Activated naive CD4-positive, alpha-beta T cell treated with Interleukin-2 at 50 U/mL for 16 hours (primary cell): ENCODE measurements at regions not wholly inside any gene's neighbourhood (a gene's known extent, or its start where the extent isn't known, plus 50 kb on each side); places are given as distances from the start of the nearest gene placed in this dataset.
"Not testable (repeated sequence)": the region's sequence is repeated elsewhere in the genome, so short reads cannot be mapped to it uniquely, and the experiment has no call there.

Experiments
- DNase-seq: peaks from one replicate; pipeline ENCODE4 v3.0.0-alpha.2; 2020

DNA sequence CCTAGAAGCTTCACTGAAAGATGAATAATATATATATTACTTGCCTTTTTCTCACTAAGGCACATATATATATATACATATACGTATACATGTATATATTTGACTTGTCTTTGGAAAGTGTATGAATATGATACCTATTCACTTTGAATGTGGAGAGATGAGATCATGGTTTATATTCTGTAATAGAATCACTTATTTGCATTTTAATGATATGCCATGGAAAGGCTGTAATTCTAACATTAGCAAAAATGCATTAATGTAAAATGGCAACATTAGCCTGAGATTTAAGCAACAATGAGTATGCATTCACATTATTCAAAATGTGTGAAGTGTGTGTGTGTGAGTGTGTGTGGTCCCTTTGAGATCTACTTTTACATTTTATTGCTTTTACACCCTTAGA is 54.5 kb upstream of the PRKD1 start:
- DNase-seq, result no peak

DNA sequence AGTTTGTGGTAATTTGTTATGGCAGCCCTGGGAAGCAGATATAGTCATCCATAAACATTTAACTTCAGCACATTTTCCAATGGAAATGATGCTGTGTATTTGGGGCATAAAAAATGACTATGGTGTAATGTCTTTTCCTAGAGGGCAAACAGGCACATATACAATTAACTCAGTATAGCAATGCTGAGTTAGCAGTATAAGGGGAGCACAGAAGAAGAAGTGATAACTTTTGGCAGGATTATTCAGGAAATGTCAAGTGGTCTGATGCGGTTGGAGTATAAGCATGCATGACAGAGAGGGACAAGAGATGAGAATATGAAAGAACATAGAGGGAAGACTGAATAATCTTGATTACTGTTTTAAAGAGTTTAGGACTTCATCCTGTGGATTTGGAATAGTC is 55.3 kb upstream of the PRKD1 start:
- no peak for DNase-seq

DNA sequence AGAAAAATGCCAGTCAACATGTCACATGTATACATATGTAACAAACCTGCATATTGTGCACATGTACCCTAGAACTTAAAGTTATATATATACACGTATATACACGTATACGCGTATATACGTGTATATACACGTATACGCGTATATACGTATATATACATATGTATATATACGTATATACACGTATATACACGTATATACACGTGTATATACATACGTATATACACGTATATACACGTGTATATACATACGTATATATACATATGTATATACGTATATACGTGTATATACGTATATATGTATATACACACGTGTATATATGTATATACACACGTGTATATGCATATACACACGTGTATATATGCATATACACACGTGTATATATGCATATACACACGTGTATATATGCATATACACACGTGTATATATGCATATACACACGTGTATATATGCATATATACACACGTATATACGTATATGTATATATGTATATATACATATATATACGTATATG is 62.8 kb upstream of the PRKD1 start:
- DNase-seq, result not testable (repeated sequence)

DNA sequence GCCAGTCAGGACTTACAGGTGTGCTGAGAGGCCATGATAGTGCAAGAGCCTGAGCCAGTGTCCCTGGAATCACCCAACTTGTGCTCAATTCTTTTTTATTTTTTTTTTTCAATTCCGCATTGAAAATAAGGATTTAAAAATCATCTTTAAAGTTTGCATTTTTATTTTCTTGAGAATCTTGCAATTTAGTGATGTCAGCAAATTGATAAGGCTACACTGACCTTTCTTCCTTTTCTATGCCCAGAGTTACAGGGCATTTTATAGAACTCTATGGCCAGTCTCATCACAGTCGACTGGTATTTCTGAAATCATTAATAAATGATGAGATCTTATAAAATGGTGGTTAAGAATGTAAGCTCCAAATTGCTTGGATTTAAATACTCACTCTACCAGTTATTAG is 63.3 kb upstream of the PRKD1 start:
- no peak for DNase-seq

DNA sequence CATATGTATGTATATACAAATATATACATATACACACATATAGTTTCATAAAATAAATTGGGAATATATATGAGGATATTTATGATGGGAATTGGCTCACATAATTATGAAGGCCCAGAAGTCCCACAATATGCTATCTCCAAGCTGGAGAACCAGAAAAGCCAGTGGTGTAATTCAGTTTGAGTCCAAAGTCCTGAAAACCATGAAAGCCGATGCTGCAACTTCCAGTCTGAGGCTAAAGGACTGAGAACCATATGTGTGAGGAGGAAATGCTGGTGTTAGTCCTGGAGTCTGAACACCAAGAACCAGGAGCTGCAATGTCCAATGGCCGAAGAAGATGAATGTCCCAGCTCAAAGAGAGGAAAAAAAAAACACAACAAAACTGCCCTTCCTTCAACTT is 65.5 kb upstream of the PRKD1 start:
- no peak for DNase-seq

DNA sequence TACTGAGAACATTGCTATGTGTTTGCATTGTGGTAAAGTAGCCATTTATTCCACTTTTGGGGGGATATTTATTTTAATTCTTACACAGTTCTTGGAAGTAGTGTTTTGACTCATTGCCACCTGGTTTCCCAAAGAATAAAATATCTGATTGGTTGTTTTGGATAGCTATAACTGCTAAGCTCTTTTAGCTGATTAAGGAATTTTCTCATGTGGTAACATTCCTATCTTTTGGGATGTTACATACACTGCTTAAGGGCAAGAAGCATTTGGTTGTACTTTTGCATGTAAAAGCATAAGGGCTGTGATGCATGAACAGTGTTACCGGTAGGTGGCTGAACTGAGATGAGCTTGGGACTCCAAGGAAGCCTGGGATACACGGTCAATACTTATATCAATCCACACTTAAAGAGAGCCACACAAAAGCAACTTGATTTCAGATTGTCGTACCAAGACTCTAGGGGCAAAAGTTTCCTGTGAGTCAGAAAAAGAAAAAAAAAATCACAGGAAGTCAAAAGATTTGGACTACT is 71.4 kb upstream of the PRKD1 start:
- no peak for DNase-seq

DNA sequence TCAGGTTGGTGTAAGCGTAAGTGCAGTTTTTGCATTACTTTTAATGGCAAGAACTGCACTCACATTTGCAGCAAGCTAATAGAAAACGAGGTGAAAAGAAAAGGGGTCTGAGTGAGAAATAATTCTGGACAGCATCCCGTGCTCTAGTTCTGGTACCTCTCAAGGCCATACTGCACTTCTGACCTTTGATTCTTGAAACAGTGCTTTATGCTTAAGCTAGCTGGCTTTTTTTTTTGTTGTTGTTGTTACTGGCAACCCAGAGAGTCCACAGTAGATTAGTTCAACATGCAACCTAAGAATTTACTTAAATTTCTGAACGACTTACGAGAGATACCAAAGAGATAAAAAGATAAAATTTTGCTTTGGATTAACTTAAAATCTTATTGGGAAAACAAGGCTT is 75.2 kb upstream of the PRKD1 start:
- DNase-seq, result no peak

DNA sequence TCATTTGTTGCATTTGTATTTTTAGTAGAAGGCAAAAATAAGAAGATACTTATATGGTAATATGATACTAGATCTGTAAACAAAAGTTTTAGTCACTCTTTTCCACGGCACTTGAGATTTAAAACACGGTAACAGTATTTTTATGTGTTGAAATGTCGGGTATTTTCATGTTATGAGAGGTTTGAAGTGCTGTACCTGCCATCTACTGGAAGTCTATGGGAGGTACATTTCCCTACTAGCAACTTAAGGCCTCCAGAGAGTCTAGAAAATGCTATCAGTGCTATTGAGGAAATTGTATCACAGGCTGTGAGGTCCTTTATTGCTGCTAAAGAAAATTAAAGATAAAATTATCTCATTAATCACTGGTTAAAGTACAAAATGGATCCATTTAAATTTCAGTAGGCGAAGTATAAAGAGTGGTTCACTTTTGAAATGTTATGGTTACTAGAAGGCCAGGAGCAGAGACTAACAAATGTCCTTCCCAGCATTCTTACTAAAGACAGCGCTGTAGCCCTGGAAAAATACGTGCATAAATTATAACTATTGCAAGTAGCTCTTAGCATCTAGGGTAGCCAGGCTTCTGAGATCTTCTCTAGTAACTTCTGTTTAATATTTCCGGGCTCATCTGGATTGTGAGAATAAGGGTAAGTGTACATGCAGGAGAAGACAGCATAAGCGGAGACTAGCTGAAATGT is 77.6 kb upstream of the PRKD1 start:
- no peak for DNase-seq

DNA sequence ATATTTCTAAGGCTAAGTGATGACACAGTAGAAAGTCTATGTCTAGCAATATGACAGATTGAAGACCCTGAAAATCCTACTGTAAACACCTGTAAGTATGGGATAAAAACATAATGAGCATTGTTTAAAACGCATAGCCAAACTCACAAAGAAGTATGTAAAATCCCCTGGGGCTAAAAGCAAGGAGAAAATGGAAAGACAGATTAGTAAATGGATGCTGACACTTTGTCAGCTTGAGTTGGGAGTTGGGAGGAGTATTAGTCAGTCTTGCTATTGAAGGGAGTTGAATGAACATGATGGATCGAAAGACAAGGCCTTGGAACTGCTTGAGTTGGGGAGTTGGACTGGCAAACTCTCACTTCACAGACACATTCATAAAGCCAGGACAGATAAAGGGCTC is 79.0 kb upstream of the PRKD1 start:
- no peak for DNase-seq

DNA sequence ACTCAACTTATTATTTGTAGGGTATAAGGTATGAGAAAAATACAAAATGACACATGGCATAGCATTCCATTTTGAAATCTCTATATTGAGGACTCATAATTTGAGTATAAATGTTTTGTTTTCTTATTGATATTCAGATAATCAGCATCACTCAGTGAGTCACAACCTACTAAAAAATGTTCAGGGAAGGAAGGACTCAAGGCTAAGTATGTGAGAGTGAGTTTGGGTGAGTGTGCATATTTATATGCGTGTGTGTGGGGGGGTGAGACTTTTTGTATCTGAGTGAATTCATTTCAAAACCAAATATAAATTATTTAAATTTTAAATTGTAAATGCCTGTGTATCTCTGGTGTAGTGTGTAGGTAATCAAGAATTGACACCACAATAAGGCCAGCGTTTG is 87.8 kb upstream of the PRKD1 start:
- no peak for DNase-seq

DNA sequence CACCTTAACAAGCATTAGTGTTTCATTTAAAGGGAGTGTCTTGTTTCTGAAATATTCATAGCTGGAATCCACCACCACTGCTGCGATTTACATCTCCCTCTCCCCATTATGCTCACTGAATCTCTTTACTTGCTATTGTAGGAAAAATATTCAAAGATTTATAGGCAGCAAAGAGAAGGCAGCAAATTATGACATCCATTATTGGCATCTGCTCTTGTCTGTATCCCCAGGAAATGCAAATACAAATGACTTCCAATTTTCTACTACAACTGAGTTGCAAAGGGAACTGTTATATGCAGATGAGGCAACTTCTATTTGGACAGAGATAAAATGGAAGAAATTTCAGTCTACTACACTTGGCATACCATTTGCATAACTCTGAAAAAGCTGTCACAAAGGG is 88.4 kb upstream of the PRKD1 start:
- no peak for DNase-seq

DNA sequence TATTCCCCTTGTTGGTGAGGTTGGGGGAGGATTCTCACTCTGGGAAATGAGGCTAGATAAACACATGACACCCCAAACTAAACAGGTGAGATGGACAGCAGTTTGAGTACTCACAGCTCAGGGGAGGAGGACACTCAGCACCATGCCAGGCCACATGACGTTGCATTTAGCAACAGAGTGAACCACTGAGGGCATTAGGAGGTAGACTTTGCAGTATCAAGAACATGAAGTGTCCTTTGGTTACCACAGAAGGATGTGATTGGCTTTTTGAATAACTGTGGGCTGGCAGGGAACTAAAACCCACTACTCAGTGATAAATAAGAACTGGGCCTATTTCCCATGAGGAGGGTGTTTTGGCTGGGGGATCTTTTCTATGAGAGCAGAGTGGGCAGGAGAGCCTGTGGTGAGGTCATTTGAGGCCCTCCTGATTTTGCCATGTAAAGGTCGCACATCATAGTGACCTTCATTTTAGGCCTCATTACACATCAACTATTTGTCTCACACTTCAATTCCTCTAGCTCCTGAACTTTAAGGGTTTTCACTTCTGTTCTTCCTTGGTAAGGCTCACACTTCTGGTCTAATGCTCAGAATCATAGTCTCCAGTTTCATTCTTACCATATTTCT is 89.8 kb upstream of the PRKD1 start:
- DNase-seq, result no peak

DNA sequence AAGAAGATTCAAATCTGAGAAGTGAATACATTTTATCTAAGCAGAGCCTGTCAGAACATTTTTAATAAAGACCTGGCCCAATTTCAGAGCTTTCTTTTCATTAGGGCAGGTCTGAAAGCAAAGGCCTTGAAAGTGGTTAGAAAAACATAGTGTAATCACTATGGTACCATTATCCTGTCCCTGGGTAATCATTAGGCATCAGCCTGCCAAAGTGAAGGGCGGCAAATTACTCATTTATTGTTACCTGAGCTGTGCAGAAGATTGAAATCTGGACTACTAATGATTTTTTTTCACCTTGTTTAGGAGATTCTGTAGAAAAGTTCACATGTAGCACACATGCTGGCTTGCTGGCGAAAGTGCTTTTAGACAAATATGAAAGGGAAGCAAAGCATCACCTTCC is 92.6 kb upstream of the PRKD1 start:
- no peak for DNase-seq

DNA sequence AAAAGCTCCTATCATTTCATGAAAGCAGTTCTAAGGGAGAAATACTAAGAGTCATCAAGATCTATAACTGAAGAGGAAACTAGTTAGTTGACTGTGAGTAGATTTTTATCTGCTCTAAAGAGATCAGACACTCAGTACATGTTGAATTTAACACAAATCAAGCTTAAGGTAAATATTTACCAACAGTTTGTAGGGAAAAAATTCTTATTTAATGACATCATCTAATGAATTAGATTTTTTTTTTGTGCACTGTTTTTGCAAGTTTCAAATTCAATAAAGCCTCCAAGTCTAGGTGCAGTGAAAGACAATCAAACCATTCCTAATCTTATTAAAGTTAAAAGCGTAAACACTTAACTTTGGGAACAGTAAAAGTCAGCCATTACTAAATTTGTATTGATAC is 93.0 kb upstream of the PRKD1 start:
- DNase-seq, result no peak

DNA sequence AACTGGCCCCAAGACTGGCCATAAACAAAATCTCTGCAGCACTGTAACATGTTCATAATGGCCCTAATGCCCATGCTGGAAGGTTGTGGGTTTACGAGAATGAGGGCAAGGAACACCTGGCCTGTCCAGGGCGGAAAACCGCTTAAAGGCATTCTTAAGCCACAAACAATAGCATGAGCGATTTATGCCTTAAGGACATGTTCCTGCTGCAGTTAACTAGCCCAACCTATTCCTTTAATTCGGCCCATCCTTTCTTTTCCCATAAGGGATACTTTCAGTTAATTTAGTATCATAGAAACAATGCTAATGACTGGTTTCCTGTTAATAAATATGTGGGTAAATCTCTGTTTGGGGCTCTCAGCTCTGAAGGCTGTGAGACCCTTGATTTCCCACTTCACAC is 95.7 kb upstream of the PRKD1 start:
- not testable (repeated sequence) for DNase-seq

DNA sequence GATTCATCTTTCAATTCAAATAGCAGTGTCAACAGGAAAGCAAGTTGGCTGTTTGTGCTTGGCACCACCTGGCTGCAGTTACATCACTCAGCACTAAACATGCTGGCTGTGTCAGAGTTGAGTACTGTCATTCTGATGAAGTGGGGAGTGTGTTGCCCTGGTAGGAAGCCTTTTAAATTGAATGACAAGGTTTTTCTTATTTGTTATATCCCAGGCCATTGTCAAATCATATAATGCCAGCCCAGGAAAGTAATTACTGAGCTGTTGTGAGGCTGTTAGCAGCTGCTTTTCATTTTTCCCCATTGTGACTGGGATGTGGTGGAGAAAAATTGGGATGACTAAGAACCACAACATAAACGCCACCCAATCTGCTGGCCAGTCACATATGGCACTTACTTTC is 106.5 kb upstream of the PRKD1 start:
- no peak for DNase-seq

DNA sequence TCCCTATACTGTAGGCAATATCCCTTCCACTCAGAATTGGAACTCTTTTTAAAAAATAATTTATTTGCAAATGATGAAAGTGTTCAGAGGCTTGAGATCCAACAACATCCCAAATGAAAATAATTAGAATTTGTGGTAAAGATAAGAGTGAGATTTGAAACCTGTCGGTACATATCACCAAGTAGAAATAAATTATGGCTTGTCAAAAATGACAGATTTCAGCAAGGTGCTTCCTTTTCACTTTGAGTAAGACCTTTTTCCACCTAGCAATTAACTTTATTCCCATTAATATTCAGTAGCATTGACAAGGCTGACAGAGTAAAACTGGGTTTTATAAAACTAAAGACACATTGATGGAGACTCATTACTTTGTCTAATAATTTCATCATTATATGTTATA is 107.7 kb upstream of the PRKD1 start:
- no peak for DNase-seq

DNA sequence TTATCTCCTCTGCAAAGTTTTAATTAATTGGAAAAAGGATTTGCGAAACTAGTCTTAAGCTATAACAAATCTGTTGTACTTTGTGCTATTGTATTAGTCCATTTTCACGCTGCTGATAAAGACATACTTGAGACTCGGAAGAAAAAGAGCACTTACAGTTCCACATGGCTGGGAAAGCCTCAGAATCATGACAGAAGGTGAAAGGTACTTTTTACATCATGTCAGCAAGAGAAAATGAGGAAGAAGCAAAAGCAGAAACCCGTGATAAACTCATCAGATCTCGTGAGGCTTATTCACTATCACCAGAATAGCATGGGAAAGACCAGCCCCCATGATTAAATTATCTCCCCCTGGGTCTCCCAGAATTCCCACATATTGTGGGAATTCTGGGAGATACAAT is 118.1 kb upstream of the PRKD1 start:
- DNase-seq, result no peak

DNA sequence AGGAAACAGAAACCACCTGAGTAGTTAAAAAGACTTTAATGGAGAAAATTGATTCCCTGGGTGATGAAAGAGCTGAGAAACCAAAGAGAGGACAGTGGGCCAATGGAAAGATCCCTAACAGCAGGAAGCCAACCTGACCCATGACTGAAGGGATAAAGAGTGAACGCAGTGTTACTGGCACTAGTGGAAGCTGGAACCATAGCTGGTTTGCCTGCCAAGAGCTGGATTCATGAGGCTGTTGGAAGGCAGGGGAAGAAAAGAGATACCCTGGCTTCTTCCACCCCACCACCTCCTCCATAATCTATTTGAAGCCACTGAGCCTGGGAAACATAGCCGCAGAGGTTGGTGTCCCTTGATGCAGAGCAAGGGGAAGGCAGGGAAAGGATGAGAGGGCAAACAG is 125.5 kb upstream of the PRKD1 start:
- no peak for DNase-seq

DNA sequence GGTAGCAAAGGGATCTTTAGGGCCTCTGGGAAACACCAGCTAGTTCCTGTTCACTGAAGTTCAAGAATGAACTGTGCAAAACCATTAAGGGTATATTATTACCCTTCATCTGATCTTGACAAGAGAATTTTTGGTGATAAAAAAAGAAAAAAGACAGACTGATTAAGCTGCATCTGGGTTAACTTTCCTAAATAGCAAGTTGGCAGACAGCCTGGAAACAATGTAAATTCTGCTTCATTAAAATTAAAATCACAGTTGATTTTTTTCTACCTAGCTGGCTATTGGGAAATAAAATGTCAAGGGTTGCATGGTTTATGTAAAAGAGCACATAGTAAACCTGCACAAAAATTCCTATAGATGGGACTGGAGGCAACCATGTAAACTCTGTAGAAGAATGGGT is 126.6 kb upstream of the PRKD1 start:
- no peak for DNase-seq

DNA sequence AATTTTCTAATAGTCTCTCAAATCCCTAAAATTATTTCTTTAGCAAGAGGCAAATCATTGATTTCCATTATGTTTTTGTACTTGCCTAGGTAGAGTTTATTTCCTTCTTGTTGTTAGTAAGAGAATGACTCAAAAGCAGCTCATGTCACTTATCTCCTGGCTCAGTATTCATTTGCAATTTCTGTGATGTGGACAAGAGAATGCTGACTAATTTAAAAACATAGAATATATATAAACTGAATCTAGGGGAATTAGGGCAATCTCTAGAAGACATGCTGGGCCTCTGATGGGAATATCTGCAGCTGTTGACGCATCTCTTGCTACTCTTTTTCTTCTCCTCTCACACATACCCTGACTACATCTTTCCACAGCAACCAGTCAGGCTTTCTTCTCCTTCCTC is 130.8 kb upstream of the PRKD1 start:
- no peak for DNase-seq

DNA sequence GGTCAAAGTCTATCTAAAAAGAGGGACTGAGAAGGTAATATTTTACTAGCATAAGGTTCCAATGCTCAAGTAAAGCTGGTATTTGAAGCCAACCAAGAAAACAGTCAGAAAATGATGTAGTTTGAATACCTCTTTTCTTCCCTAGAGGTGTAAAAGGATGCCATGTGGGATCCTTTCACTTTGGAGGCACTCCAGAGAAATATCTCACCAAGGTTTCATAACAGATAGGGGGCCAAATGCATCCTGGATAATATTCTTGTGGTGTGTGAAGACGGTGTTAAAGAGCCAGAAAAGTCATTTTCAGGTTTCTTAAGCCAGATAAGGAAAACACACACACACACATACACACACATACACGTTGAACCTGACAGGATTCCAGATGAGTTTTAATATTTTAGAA is 136.1 kb upstream of the PRKD1 start:
- no peak for DNase-seq

DNA sequence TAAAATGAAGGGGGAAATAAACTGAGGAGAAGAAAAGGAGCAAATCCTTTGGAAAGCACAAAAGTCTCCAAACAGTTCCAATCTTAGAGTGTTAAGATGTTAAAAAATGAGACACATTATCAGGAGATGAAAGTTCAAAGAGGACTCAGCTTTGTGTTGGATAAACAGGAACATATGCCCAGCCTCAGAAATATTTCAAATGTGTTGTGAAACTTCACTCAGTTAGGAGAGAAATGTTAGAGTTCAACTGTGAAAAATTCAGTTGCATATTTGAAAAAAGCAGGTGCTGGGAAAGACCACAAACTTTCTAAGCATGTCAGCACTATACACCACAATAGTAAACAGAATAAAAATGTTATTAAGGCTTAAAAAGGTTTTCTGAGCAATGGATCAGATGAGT is 136.8 kb upstream of the PRKD1 start:
- DNase-seq, result no peak

DNA sequence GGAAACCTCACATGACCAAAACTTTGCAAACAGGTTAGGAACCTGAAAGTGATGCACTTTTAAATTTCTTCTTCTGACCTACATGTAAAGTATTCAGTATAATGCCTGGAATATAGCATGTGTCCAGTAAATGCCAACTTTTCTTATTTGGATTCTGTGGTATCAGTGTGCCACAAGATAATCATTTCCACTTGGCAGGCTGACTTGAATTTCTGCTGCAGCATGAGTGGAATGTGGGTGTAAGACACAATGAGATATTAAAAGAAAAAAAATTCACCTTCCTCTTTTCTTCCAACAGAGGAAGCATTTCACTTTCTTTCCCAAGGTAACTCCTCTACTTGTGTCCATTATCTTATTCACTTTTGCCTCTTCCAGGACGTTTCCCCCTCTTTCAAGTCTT is 141.9 kb upstream of the PRKD1 start:
- no peak for DNase-seq

DNA sequence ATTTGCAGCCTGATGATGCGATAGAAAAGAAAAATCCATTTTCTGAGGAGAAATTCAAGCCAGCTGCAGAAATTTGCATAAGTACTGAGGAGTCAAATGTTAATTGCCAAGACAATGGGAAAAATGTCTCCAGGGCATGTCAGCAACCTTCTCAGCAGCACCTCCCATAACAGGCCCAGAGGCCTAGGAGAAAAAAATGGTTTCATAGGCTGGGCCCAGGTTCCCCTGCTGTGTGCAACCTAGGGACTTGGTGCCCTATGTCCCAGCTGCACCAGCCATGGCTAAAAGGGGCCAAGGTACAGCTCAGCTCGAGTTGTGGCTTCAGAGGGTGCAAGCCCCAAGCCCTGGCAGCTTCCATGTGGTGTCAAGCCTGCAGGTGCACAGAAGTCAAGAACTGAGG is 144.8 kb upstream of the PRKD1 start:
- DNase-seq, result not testable (repeated sequence)
